DOHH2 (cell line): ENCODE measurements at regions not wholly inside any gene's neighbourhood (a gene's known extent, or its start where the extent isn't known, plus 50 kb on each side); places are given as distances from the start of the nearest gene placed in this dataset.

Experiments
- CTCF ChIP-seq: fragments of 200-600 bp; sonication (generic); IDR thresholded peaks from one replicate; pipeline ENCODE4 v1.5.1; 2014; ENCODE audit warnings: antibody characterized with exemption, mild to moderate bottlenecking, low read depth, low read length; ENCODE audit not compliant: poor library complexity, severe bottlenecking
- EZH2phosphoT487 ChIP-seq: fragments of 200-600 bp; sonication (generic); IDR thresholded peaks from 2 replicates; pipeline ENCODE4 v1.6.1; 2017; ENCODE audit warnings: borderline replicate concordance, mild to moderate bottlenecking, antibody characterized with exemption, low read length, moderate library complexity, mixed read lengths

DNA sequence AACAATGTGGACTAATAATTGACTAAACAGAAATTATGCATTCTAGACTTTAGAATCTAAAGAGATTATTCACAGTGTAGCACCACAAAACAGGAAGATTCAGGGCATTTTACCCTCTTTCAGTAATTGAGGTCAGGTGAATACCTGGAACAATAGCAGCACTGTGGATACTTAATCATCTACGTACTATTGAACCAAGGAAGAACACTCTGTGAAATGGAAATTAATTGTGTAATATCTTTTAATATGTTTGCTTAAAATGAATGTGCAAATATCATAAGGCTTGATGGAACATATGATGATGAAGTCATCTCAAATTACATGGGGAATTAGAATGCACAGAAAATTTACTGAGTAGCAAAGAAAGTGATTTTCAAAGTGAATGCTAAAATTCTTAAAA lies 68.5 kb upstream of the MAP9 start:
- no peak for TF ChIP-seq CTCF
- no peak for TF ChIP-seq EZH2phosphoT487
